Neural cell (in vitro differentiated cells): ENCODE measurements at regions not wholly inside any gene's neighbourhood (a gene's known extent, or its start where the extent isn't known, plus 50 kb on each side); places are given as distances from the start of the nearest gene placed in this dataset.

Source experiments
- H2AFZ ChIP-seq: fragments of 200-600, 300-800 bp; sonication (generic), shearing (Covaris generic); 2 replicates; pipeline ENCODE4 v1.6.0; 2014; ENCODE audit warnings: low read depth, mild to moderate bottlenecking, antibody characterized with exemption, low read length, moderate library complexity
- H3F3A ChIP-seq: fragments of 200-600 bp; shearing (Covaris generic); 2 replicates; pipeline ENCODE4 v1.6.1; 2016; ENCODE audit warnings: mild to moderate bottlenecking, moderate library complexity, mixed read lengths, antibody characterized with exemption, low read length; ENCODE audit not compliant: insufficient read depth, poor library complexity, severe bottlenecking
- H3K27ac ChIP-seq: fragments of 200-600, 300-800 bp; sonication (generic), shearing (Covaris generic); 2 replicates; pipeline ENCODE4 v1.5.1; 2014; ENCODE audit warnings: mild to moderate bottlenecking, low read length, moderate library complexity
- H3K27me3 ChIP-seq: fragments of 300-800, 200-600 bp; sonication (generic), shearing (Covaris generic); 2 replicates; pipeline ENCODE4 v1.6.0; 2014; ENCODE audit warnings: mild to moderate bottlenecking, low read depth, low read length, moderate library complexity; ENCODE audit not compliant: insufficient read depth
- H3K36me3 ChIP-seq: fragments of 300-800, 200-600 bp; sonication (generic), shearing (Covaris generic); 2 replicates; pipeline ENCODE4 v1.5.1; 2014; ENCODE audit warnings: mild to moderate bottlenecking, antibody characterized with exemption, low read length, moderate library complexity; ENCODE audit not compliant: insufficient read depth
- H3K4me2 ChIP-seq: fragments of 300-800, 200-600 bp; sonication (generic), shearing (Covaris generic); 2 replicates; pipeline ENCODE4 v1.6.0; 2014; ENCODE audit warnings: mild to moderate bottlenecking, low read length
- H3K4me3 ChIP-seq: fragments of 300-800, 200-600 bp; sonication (generic), shearing (Covaris generic); 2 replicates; pipeline ENCODE4 v1.5.1; 2014; ENCODE audit warnings: mild to moderate bottlenecking, low read length, moderate library complexity
- H3K79me2 ChIP-seq: fragments of 200-600 bp; shearing (Covaris generic); replicated peaks from 2 replicates; pipeline ENCODE4 v1.6.0; 2014; ENCODE audit warnings: mild to moderate bottlenecking, low read length, moderate library complexity; ENCODE audit not compliant: insufficient read depth
- H3K9ac ChIP-seq: fragments of 300-800, 200-600 bp; sonication (generic), shearing (Covaris generic); 2 replicates; pipeline ENCODE4 v1.6.1; 2016; ENCODE audit warnings: mild to moderate bottlenecking, low read length, mixed read lengths
- H3K9me2 ChIP-seq: fragments of 200-600 bp; shearing (Covaris generic); 2 replicates; pipeline ENCODE4 v1.6.1; 2016; ENCODE audit warnings: mild to moderate bottlenecking, low read length, mixed read lengths; ENCODE audit not compliant: insufficient read depth
- H3K9me3 ChIP-seq: fragments of 200-600, 300-800 bp; sonication (generic), shearing (Covaris generic); 2 replicates; pipeline ENCODE4 v1.6.1; 2016; ENCODE audit warnings: mild to moderate bottlenecking, mixed run types, low read length, moderate library complexity, mixed read lengths
- H4K20me1 ChIP-seq: fragments of 200-600 bp; shearing (Covaris generic); 2 replicates; pipeline ENCODE4 v1.6.1; 2016; ENCODE audit warnings: mild to moderate bottlenecking, mixed run types; ENCODE audit not compliant: insufficient read depth
- EP300 ChIP-seq: fragments of 450-650 bp; conservative IDR thresholded peaks from 2 replicates; pipeline ENCODE4 v1.6.1; 2014; ENCODE audit warnings: antibody characterized with exemption, mild to moderate bottlenecking, moderate library complexity; ENCODE audit not compliant: poor library complexity, severe bottlenecking
- EZH2 ChIP-seq: fragments of 200-600, 300-800 bp; shearing (Covaris generic), sonication (generic); IDR thresholded peaks from 2 replicates; pipeline ENCODE4 v1.6.1; 2014; ENCODE audit warnings: antibody characterized with exemption, low read length, borderline replicate concordance, mild to moderate bottlenecking; ENCODE audit not compliant: insufficient read depth, poor library complexity, severe bottlenecking
- MXI1 ChIP-seq: fragments of 450-650 bp; conservative IDR thresholded peaks from 2 replicates; pipeline ENCODE4 v1.6.1; 2014; ENCODE audit warnings: antibody characterized with exemption, mild to moderate bottlenecking; ENCODE audit not compliant: poor library complexity, severe bottlenecking
- POLR2AphosphoS5 ChIP-seq: IDR thresholded peaks from 2 replicates; pipeline ENCODE4 v1.6.1; 2012
- RAD21 ChIP-seq: fragments of 450-650 bp; conservative IDR thresholded peaks from 2 replicates; pipeline ENCODE4 v1.6.1; 2014; ENCODE audit warnings: antibody characterized with exemption, mild to moderate bottlenecking, moderate library complexity
- SMC3 ChIP-seq: fragments of 450-650 bp; conservative IDR thresholded peaks from 2 replicates; pipeline ENCODE4 v1.6.1; 2014; ENCODE audit warnings: antibody characterized with exemption, mild to moderate bottlenecking, moderate library complexity; ENCODE audit not compliant: poor library complexity
- TAF1 ChIP-seq: IDR thresholded peaks from 2 replicates; pipeline ENCODE4 v1.6.1; 2012; ENCODE audit warnings: low read depth
- TF ChIP-seq, protein P1 (sequence below): fragments of 450-650 bp; IDR thresholded peaks from 2 replicates; pipeline ENCODE4 v1.5.1; 2014; ENCODE audit warnings: antibody characterized with exemption, mild to moderate bottlenecking, moderate library complexity; ENCODE audit not compliant: poor library complexity, severe bottlenecking
- TF ChIP-seq, protein P2 (sequence below): IDR thresholded peaks from 2 replicates; pipeline ENCODE4 v1.6.1; 2012; ENCODE audit warnings: borderline replicate concordance

DNA sequence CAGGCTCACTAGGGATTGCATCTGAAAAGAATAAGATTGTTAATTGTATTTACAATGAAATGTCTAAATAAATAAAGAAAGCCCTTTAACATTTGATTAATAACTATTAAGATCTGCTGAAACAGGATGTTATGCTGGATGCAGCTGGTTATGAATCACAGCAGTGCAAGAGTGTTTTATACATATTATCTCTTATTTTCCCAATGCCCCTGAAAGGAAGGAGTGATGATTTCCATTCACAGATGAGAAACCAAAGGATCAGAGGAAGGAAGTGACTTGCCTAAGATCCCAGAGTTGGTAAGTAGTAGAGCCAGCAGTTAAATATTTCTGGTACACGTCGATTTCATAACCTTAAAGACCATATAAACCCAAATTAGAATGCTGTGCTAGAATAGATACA, 76.3 kb upstream of the ARHGAP36 start:
- no peaks in the 10 kb centered on the region for H3K9me2 ChIP-seq
- H3K36me3 ChIP-seq, result no peaks in the 10 kb centered on the region
- TF ChIP-seq TAF1 (no peak), EZH2 (no peak), POLR2AphosphoS5 (no peak), SMC3 (no peak), EP300 (no peak)
- TF ChIP-seq, protein P1, sequence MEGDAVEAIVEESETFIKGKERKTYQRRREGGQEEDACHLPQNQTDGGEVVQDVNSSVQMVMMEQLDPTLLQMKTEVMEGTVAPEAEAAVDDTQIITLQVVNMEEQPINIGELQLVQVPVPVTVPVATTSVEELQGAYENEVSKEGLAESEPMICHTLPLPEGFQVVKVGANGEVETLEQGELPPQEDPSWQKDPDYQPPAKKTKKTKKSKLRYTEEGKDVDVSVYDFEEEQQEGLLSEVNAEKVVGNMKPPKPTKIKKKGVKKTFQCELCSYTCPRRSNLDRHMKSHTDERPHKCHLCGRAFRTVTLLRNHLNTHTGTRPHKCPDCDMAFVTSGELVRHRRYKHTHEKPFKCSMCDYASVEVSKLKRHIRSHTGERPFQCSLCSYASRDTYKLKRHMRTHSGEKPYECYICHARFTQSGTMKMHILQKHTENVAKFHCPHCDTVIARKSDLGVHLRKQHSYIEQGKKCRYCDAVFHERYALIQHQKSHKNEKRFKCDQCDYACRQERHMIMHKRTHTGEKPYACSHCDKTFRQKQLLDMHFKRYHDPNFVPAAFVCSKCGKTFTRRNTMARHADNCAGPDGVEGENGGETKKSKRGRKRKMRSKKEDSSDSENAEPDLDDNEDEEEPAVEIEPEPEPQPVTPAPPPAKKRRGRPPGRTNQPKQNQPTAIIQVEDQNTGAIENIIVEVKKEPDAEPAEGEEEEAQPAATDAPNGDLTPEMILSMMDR, result no peak
- TF ChIP-seq, protein P2, sequence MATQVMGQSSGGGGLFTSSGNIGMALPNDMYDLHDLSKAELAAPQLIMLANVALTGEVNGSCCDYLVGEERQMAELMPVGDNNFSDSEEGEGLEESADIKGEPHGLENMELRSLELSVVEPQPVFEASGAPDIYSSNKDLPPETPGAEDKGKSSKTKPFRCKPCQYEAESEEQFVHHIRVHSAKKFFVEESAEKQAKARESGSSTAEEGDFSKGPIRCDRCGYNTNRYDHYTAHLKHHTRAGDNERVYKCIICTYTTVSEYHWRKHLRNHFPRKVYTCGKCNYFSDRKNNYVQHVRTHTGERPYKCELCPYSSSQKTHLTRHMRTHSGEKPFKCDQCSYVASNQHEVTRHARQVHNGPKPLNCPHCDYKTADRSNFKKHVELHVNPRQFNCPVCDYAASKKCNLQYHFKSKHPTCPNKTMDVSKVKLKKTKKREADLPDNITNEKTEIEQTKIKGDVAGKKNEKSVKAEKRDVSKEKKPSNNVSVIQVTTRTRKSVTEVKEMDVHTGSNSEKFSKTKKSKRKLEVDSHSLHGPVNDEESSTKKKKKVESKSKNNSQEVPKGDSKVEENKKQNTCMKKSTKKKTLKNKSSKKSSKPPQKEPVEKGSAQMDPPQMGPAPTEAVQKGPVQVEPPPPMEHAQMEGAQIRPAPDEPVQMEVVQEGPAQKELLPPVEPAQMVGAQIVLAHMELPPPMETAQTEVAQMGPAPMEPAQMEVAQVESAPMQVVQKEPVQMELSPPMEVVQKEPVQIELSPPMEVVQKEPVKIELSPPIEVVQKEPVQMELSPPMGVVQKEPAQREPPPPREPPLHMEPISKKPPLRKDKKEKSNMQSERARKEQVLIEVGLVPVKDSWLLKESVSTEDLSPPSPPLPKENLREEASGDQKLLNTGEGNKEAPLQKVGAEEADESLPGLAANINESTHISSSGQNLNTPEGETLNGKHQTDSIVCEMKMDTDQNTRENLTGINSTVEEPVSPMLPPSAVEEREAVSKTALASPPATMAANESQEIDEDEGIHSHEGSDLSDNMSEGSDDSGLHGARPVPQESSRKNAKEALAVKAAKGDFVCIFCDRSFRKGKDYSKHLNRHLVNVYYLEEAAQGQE, result no peak
- no peaks in the 10 kb centered on the region for H3K27me3 ChIP-seq
- H2AFZ ChIP-seq, result no peak overlapping the region
- no peaks in the 10 kb centered on the region for H3K79me2 ChIP-seq
- H4K20me1 ChIP-seq, result no peaks in the 10 kb centered on the region
- no peaks in the 10 kb centered on the region for H3F3A ChIP-seq
- no peak overlapping the region for H3K9ac ChIP-seq
- H3K4me3 ChIP-seq, result no peak overlapping the region
- H3K4me2 ChIP-seq, result no peak overlapping the region
- H3K9me3 ChIP-seq, result no peaks in the 10 kb centered on the region
- H3K27ac ChIP-seq, result no peak overlapping the region

DNA sequence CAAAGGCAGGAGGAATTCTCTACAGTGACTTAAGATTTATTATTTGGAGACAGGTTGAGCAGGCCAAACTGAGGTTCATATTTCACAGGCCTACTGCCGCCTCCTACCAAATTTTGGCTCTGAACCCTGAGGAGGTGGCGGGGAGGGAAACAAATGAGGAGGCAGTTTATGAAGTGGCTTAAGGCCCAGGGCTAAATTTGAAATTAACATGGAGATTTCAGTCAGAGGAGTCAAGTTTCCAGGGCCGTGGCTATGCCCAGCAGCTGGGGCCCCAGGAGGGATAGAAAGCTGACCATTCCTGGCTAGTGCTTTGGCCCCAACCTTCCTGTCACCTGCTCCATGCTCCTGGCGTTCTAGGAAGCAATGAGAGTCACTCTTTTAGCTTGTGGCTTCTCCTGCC, 73.4 kb upstream of the ARHGAP36 start:
- H3K4me2 ChIP-seq, result no peak overlapping the region
- H4K20me1 ChIP-seq, result no peaks in the 10 kb centered on the region
- H2AFZ ChIP-seq, result no peak overlapping the region
- no peak overlapping the region for H3K4me3 ChIP-seq
- TF ChIP-seq MXI1 (no peak), RAD21 (no peak), EZH2 (no peak), POLR2AphosphoS5 (no peak), EP300 (no peak), TAF1 (no peak), SMC3 (no peak)
- TF ChIP-seq, protein P2, result no peak
- TF ChIP-seq, protein P1, result no peak
- no peak overlapping the region for H3K9ac ChIP-seq
- H3F3A ChIP-seq, result no peaks in the 10 kb centered on the region
- H3K9me3 ChIP-seq, result no peaks in the 10 kb centered on the region
- H3K36me3 ChIP-seq, result no peaks in the 10 kb centered on the region
- H3K27ac ChIP-seq, result no peak overlapping the region
- H3K79me2 ChIP-seq, result no peaks in the 10 kb centered on the region
- no peaks in the 10 kb centered on the region for H3K9me2 ChIP-seq
- no peaks in the 10 kb centered on the region for H3K27me3 ChIP-seq
